Activated effector memory CD4-positive, alpha-beta T cell treated with Interleukin-2 at 50 U/mL for 16 hours (primary cell): ENCODE measurements at regions not wholly inside any gene's neighbourhood (a gene's known extent, or its start where the extent isn't known, plus 50 kb on each side); places are given as distances from the start of the nearest gene placed in this dataset.

ENCODE experiments used
- DNase-seq: peaks from one replicate; pipeline ENCODE4 v3.0.0-alpha.2; 2020

DNA sequence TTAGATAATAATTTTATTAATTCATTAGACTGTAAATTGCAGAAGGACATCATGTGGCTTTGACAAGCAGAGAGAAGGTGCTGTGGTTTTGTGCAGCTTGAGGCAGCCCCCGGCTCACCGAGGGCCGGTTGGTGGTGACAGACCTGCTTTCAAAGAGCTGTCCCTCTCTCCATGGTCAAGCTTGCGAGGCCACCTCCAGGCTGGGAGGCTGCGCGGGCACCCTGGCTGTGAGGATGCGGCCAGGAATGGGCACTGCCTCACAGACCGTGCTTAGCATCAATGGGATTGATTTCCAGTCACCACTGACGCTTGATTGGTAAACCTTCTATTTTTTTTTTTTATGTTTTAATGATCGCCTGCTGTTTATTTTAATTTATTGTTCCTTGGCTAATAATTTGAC is 690.9 kb downstream of the GALR1 start:
- no peak for DNase-seq

DNA sequence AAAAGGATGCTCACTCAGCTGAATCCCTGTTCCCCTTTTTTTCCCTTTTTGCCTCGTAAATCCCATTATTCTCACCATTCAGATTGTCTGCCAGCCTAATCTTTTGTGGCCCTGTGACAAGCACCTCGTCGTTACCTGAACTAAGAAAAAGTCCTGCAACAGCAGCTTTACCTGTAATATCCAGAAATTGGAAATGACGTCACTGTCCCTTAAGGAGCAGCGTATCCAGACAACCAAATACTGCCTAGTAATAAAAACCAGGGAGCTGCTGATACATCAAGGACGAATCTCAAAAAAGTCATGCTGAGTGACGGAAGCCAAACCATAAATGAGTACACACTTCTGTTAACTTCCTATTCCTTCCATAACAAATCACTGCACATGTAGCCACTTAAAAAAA is 694.9 kb downstream of the GALR1 start:
- DNase-seq, result no peak

DNA sequence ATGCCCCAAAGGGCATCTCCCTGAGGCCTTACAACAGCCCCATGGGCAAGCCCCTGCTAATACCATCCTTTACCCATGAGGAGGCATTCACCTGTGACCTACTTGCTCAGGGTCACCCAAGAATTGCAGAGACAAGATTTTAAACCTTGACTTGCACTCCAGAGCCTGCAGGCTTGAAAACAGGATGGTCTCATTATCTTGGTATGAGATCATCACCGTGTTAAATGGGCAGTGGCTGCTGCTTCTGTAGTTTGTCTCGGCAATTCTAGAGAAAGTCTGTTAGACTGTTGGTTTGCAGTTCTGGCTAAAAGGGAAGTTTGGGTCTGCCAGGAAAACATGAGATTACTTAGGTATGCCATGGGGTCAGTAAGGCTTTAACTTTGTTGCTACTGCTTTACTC is 698.9 kb downstream of the GALR1 start:
- no peak for DNase-seq

DNA sequence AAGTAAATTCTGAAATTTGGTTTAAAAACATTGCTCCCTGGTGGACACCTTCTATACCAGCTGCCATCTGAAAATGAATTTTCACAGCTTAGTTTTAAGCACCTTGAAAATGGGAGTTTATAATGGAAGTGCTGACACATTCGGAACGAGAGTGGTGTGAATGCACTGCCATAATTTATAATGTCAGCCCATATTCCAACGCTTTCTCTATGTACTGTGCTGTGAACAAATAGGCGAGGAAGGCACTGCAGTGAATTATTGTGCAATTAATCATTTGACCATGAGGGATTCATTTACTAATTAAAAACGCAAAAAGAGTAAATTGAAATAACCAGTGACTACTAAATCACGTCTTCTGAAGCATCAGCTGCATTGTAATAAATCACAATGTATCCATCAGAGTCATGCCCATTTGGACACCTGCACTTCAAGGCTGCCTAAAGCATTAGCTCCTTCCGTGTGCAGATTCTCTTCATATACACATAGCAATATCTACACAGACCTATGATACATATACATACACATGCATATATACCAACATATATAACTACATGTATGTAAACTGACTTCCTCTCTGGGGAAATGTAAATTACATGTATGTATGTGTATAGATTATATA is 699.8 kb downstream of the GALR1 start:
- DNase-seq, result no peak

DNA sequence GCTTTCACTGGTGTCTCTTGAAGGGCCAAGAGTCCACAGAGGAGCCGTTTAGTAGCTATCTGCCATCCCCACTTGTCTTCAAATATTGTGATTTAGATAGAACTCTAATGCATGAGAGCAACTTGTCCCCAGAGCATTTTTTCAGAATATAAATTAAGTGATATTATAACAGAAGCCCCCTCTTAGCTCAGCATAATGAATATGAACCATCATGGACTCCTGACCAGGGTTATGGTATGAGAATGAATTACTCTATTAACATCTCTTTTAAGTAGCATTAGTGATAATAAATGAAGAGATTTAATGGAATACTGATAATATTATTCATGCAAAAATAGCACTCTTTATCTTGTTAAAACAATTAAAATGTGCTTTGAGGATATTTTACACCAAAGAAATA is 709.6 kb downstream of the GALR1 start:
- DNase-seq, result no peak

DNA sequence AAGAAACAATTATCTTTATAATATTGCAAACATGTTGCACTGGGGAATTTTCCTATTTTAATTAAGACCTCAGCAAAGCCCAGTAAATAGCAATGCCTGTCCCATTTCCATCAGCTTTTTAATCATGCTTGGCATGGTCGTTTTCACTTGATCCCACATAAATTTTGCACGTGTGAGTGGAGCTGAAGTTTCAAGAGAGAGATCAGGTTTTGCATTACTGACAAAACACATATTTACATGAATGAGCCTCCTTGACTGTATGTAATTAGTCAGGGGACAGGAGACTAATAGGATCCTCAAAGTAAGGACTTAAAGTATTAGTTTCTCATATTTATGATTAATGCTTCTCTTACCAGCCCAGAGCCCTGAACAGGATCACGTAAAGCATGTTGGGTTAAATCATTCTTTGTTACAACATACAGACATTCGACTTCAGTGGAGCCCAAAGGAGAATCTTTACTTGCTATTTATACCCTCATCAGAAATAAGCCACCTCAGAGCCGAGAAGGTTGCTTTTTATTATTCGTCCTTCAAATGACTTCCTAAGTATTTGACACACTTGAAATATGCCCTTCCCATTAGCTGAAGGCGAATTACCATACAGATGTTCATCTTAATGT is 711.3 kb downstream of the GALR1 start:
- DNase-seq, result no peak

DNA sequence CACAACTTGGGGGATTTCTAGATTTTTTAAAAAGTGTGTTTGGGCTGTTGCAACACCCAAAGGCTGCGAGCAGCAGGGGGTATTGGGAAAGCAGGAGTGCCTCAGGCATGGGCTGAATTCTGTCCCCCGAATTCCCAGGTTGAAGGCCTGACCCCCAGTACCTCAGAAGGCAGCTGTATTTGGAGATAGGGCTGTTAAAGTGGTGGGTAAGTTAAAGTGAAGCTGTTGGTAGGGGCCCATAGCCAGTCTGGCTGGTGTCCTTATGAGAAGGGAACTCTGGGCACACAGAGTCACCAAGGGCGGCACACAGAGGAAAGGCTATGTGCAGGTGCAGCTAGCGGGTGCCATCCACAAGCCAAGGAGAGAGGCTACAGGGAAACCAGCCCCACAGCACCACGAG is 717.4 kb downstream of the GALR1 start:
- no peak for DNase-seq

DNA sequence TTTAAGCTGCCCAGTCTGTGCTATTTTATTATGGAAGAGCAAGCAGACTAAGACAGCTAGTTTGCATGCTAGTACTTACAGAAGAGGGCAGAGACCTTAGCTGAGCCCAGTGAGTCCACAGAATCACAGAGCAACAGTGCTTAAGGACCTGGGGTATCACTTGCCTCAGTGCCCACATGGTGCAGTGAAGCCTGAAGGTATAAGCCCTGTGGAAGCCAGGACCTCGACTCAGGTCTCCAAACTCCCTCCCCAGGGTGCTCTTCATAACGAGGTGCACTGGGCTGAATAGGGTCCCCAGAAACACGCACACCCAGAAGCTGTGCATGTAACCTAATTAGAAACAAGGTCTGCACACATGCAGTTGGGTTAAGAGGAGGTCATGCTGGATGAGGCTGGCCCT is 718.1 kb downstream of the GALR1 start:
- DNase-seq, result no peak

DNA sequence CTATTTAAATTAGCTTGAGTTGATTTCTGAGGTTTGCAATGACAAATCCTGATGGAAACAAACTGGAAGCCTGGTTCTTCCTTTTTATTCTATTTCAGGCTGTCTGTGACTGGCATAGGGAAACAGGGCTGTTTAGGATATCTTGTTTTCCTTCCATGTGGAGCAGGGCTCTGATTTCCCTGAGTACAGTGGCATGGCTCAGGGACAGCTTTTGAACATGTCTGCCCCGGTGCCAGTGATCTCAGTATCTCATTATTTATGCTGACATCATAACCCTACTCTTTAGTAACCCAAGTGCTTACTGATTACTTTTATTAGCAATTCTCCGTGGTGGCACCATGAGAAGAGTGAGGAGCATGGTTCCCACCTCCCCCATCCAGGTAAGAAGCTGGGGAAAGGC is 720.3 kb downstream of the GALR1 start:
- no peak for DNase-seq

DNA sequence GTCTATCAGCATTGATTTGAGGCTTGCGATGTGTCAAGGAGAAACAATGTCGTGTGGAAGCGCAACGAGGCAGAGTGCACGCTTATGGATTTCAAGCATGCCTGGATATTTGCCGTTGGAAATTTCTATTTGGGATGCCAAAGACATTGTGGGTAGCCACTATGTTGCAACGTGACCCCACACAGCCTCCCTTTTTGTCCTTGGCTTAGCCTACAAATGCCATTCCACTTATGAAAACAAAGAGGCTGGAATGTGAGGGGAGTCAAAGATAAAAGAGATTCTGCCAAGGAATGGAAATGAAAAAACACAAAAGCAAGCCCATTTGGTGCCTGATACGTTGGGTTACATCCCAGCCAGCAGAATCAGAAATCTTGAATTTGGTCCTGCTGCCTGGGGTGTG is 721.2 kb downstream of the GALR1 start:
- DNase-seq, result no peak

DNA sequence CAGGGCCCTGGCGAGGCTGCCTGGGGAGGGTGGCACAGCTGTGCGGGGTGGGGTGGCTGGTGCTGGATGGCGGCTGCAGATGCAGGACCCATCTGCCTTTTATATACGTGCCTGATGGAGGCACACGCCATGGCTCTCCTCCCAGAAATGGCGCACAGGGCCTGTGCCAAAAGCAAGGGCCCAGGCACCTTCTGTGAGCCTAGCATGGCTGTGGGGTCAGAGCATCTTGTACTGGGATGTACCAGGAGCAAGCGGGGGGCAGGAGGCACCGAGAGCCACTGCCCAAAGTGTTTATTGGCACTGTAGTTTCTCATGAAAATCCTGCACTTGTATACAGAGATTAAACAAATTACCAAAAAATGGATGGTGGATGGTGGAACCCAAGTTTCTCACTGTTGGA is 724.1 kb downstream of the GALR1 start:
- DNase-seq, result no peak

DNA sequence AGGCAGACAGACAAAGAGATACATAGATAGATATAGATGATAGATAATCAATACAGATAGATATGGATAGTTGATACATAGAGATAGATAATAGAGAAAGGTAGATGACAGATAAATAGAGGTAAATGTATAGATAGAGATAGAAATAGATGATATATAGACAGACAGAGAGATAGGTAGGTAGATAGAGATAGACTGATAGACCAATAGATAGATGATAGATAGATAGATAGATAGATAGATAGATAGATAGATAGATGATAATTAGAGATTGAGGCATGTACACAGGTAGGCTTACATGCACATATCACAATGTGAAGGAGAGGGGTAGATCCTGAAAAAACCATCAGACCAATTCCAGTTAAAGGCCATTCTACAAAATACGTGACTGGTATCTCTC is 724.7 kb downstream of the GALR1 start:
- no peak for DNase-seq

DNA sequence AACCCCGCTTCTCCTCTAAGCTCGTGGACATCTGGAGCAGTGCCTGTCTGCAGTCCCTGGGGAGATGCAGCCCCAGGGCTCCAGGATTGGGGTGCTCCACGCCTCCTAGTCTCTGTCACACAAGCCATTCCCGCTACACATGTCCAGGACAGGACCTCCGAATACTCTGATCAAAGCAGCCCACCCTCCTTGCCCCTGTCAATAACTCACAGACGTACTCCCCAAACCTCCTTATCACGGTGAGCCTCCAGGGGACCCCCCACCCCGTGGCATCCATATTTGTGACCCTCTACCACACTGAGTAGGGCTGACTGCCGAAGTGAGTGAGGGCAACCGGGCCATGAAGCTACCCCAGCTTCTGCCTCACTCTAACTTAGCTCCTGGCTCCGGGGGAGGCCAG is 727.7 kb downstream of the GALR1 start:
- DNase-seq, result no peak

DNA sequence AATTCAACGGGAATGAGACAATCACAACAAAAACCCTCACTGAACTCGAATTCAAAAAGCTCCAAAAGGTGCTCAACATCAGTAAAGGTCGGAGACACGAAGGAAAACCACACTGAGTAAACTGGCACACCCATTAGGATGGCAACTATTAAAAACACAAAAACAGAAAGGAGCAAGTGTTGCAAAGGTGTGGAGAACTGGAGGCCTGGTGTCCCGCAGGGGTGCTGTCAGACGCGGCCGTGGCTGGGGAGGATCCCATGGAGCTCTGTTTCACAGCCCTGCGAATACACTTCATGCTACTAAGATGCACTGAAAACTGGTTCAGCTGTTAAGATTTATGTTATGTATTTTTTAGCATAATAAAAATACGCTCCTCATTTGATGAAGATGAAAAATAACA is 730.6 kb downstream of the GALR1 start:
- DNase-seq, result no peak

DNA sequence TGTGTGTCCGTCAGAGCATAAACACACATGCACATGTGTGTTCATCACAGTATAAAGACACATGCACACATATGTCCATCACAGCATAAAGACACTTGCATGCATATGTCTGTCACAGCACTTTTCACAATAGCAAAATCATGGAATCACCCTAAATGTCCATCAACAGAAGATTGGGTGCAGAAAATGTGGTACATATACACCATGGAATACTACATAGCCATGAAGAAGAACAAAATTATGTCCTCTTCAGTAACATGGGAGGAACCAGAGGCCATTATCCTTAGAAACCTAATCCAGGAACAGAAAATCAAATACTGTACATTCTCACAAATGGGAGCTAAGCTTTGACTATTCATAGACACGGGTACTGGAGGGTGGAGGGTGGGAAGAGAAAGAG is 732.2 kb downstream of the GALR1 start:
- DNase-seq, result no peak

DNA sequence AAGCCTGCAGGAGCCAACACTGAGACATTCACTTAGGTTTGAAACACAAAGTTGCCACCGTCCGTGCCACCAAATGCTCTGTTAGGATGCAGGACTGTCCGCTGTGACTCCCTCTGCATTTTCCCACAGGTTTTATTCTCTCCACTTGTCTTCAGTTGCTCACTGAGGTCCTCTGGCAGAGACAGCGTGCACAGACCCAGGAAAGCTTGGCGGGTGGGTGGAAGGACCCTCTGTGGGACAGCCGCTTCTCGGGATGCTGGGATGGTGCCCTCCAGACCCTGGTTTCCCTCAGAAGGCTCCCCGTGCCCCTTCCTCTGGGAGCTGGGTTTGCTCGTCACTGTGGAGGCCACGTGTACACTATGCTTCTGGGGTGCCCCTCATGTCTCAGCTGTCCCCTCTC is 733.6 kb downstream of the GALR1 start:
- no peak for DNase-seq

DNA sequence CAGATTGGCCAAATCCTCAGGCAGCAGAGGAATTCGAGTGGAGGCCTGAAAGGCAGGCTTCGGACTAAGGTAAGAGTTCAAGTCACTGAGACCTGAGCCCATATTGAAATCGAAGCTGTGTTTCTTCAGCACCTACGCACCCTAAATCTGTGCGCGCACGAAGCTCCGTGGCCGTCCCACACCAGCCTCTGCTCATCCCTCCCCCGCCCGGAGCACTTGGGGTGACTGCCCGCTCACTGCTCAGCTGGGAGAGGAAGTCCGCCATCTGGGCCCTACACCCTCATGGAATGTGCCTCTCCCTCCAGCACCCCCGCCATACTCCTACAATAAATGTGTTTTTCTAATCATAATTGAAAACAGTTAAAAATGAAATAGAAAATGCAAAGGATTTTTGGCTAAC is 734.5 kb downstream of the GALR1 start:
- DNase-seq, result no peak

DNA sequence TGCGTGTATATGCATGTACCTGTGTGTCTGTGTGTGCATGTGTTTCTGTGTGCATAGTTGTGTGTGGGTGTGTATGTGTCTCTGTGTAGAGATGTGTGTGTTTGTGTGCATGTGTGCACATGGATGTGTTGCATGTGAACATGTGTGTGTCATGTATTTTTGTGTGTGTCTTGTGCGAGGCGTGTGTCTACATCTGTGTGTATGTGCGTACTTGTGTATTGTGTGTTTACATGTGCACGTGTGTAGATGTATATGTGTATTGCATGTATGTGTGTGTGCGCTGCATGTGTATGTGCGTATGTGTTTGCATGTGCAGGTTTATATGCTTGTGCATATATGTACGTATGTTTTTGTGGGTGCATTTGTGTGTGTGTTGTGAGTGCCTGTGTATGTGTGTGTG is 735.2 kb downstream of the GALR1 start:
- no peak for DNase-seq

DNA sequence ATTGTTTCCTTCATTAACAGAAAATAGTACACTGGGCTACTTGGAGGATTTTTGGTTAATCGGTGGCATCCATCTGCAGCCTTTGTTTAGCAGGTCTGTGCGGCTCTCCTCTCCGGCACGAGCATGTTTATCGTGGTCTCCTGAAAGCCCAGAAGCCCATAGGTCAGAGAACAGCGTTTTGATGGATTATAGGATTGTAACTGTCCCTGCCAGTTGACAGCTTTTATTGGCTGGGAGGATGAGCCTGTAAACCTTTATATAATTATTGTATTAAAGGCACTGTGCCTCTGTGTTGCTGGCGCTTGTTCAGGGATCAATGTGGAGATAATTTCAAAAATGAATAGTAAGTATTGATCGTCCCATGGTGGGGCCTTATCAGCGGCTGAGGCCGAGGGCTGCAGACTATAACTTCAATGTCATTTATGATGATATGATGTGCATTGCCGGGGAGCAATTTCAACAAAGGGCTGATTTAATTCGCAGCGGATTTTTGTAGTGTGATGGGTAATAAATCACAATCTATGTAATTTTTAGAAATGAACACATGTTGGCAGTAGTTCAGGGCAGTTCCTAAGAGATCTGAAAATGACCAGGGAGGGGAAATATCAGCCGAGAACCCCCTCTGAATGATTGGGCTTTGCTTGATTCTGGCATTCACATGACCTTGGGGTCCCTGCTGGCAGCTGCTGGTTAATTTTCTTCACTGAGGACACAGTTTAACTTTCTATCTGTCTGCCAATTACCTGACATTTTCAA is 736.1 kb downstream of the GALR1 start:
- DNase-seq, result no peak

DNA sequence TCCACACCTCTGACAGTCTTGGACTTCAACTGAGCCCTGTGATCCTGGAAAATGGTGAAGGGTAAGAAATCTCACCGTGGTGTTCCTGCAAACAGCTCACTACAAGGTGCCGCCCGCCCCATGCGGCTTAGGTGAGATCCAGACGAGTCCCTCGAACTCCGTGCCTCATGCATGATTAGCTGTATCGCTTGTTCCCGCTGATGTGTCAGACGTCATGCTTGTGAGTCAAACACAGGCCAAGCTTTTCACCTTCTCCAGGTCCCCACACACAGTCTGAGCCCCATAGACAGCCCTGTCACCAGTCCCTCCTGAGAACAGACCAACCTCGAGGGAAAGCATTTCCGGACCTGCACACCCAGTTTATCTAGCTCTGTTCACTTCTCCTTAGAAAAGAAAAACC is 740.5 kb downstream of the GALR1 start:
- DNase-seq, result no peak

DNA sequence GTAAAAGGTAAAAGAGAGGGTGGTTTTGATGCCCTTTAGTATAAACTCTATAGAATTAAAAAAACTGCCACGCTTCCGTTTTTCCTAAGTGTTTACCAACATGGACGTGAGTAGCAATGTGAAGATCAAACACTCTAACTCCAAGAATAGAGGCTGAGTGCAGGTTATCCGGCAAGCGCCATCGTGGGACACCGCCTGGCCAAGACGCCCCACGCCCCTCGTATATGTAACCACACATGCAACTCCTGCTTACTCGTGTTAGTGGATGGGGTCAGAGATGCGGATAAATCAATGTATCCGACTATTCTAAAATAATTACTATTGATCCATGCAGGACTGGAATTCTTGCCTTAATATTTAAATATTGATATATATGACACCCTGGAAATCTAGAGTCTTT is 741.3 kb downstream of the GALR1 start:
- no peak for DNase-seq

DNA sequence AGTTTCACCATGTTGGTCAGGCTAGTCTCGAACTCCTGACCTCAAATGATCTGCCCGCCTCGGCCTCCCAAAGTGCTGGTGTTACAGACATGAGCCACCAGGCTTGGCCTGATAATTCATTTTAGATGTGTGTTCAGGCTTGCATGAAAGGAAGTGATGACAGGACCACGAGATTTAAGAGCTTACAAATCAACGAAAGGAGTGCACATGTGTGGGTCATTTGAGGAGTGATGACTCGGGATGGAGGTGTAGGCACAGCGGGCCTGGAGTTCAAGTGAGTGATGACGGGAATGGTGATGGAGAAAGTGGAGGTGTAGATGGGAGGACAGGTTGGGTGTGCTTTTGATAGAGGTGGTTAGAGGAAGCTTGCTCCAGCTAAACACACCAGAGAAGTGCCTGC is 742.4 kb downstream of the GALR1 start:
- no peak for DNase-seq

DNA sequence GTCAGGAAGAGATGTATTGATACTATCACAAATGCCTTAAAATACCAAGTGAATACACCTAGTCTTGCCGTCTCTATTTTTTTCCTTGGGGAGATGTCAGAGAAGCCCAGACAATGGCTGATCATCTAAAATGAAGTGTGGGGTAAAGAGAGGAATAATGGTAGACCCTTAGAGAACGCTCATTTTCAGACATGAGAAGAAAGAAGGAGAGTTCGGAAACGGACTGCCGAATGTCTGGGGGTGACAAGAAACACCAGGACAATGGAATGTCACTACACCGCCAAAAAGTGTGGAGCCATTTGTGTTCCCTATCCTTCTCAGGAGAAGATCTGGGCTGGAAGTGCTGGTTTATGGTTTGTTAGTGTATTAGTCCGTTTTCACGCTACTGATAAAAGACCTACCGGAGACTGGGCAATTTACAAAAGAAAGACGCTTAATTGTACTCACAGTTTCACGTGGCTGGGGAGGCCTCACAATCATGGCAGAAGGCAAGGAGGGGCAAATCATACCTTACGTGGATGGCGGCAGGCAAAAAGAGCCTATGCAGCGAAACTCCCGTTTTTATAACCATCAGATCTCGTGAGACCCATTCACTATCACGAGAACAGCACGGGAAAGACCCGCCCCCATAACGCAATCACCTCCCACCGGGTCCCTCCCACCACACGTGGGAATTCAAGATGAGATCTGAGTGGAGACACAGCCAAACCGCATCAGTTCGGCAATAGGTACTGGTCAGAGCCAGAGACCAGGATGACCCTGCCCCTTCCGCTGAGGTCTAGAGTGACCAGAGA is 743.7 kb downstream of the GALR1 start:
- no peak for DNase-seq

DNA sequence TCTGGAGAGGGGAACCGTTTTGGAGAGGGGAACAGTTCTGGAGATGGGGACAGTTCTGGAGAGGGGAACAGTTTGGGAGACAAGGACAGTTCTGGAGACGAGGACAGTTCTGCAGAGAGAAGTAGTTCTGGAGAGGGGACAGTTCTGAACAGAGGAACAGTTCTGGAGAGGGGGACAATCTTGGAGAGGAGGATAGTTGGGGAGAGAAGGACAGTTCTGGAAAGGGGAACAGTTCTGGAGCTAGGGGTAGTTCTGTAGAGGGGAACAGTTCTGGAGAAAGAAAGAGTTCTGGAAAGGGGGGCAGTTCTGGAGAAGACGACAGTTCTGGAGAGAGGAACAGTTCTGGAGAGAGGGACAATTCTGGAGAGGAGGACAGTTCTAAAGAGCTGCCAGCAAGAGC is 745.9 kb downstream of the GALR1 start:
- DNase-seq, result no peak
